Transverse colon (tissue), 4 donors: ENCODE measurements at regions not wholly inside any gene's neighbourhood (a gene's known extent, or its start where the extent isn't known, plus 50 kb on each side); places are given as distances from the start of the nearest gene placed in this dataset.

Experiments
- DNase-seq: peaks from one replicate; pipeline ENCODE4 v3.0.0-alpha.2; 2019
- H3K27ac ChIP-seq, 4 donors: fragments of 200-600 bp; sonication (generic); 2 replicates each; pipeline ENCODE4 v1.5.1; 2016 to 2018; ENCODE audit warnings: inconsistent platforms in 4 of 4
- H3K27me3 ChIP-seq: fragments of 200-600 bp; sonication (generic); 2 replicates; pipeline ENCODE4 v1.5.1; 2017; ENCODE audit warnings: inconsistent platforms
- H3K36me3 ChIP-seq, 4 donors: fragments of 200-600 bp; sonication (generic); 2 replicates each; pipeline ENCODE4 v1.5.1; 2017 to 2019; ENCODE audit warnings: inconsistent platforms in 4 of 4
- H3K4me1 ChIP-seq, 4 donors: fragments of 200-600 bp; sonication (generic); 2 replicates each; pipeline ENCODE4 v1.5.1; 2017 to 2020; ENCODE audit warnings: inconsistent platforms in 4 of 4
- H3K4me3 ChIP-seq, 4 donors: fragments of 200-600 bp; sonication (generic); 1 replicate in 1 of 4; 2 replicates in 3 of 4; pipeline versions ENCODE4 v1.5.1 to v1.6.1; 2017 to 2019; ENCODE audit warnings: inconsistent platforms in 4 of 4
- H3K9me3 ChIP-seq, 2 donors: fragments of 200-600 bp; sonication (generic); 2 replicates each; pipeline ENCODE4 v1.5.1; 2017 to 2019; ENCODE audit warnings: inconsistent platforms in 2 of 2
- CTCF ChIP-seq, 5 experiments: fragments of 200-600 bp in 3 of 5; fragments of 450-650 bp in 2 of 5; sonication (generic) in 3 of 5; IDR thresholded peaks; 1 replicate in 2 of 5; 2 replicates in 3 of 5; pipeline ENCODE4 v1.5.1; 2016 to 2017; ENCODE audit warnings: antibody characterized with exemption in 5 of 5, inconsistent platforms in 3 of 5, mild to moderate bottlenecking in 2 of 5, moderate library complexity in 1 of 5
- EP300 ChIP-seq: sonication (generic); formaldehyde crosslinking; IDR thresholded peaks from one replicate; pipeline ENCODE4 v1.6.1; 2017; ENCODE audit warnings: antibody characterized with exemption, low read depth
- POLR2A ChIP-seq: fragments of 450-650 bp; IDR thresholded peaks from one replicate; pipeline ENCODE4 v1.6.1; 2016; ENCODE audit warnings: antibody characterized with exemption, mild to moderate bottlenecking, moderate library complexity
- POLR2AphosphoS5 ChIP-seq, 3 donors: sonication (generic); formaldehyde crosslinking; IDR thresholded peaks; one replicate each; pipeline ENCODE4 v1.6.1; 2016; ENCODE audit warnings: antibody characterized with exemption in 3 of 3
- WGBS, 2 donors: methylation state at CpG; one replicate each; pipeline ENCODE4 v1.1.5; 2018; ENCODE audit warnings: low coverage in 1 of 2; 5-methylcytosine and 5-hydroxymethylcytosine counted together
- in situ Hi-C, 4 donors: fragments of 200-750 bp; cut with MboI; loops; one replicate each; pipeline versions ENCODE4 v1.15.0 to v1.15.1; 2017; ENCODE audit warnings: low sequenced_read_pairs in 3 of 4, low pct_ligation_motif_present in 1 of 4, low pct_unique_long_range_greater_than_20kb in 1 of 4
- intact Hi-C: fragments of 100-400 bp; cut with DNase I; formaldehyde crosslinking; loops from one replicate; pipeline ENCODE4 v1.15.1; 2023; ENCODE audit warnings: low total_unique reads

DNA sequence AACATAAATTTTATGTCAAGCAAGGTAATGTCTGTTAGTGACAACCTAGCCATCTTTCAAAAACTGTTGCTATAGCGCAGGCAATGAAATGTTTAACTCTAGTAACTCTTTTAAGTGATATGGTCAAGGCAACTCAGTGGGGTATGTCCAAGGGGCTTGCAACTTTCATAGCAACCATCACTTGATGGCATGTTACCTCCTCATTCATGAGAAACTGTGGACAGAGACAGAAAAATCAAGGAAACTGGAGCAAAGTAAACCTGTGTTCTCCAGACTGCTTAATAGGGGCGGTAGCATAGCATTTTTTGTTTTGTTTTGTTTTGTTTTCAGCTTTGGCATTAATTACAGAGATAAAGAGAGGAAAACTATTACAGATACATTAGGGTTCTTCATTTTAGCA lies 1456.8 kb upstream of the AGA start:
- Histone ChIP-seq H3K4me1 (no peaks in the 10 kb centered on the region), H3K4me3 (no peak overlapping the region), H3K27ac (no peak overlapping the region), H3K27me3 (no peaks in the 10 kb centered on the region), H3K9me3 (no peaks in the 10 kb centered on the region), H3K36me3 (no peaks in the 10 kb centered on the region)
- no peak for DNase-seq
- 77 to 89% methylated on average over 1 to 2 of the region's 2 CpGs for whole genome bisulfite sequencing, 2 donors
- TF ChIP-seq POLR2AphosphoS5 (IDR thresholded peaks at IDR 0.05), result no peak
- TF ChIP-seq POLR2A, result no peak
- no peak for TF ChIP-seq EP300
- TF ChIP-seq CTCF (IDR thresholded peaks at IDR 0.05), result no peak
- in situ Hi-C loops, result no loop called here
- intact Hi-C loops, result no loop called here

DNA sequence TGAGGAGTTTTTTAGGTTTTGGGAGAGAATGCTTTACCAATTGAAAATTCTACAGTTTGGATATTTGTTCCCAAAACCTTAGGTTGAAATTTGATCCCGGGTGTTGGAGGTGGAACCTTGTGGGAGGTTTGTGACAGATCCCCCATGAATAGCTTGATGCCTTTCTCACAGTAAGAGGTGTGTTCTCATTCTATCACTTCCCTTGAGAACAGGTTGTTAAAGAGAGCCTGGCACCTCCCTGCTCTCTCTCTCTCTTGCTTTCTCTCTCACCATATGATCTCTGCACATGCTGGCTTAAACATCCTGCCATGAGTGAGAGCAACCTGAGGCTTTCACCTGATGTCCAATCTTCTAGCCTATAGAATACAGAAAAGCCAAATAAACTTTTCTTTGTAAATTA lies 1475.5 kb upstream of the AGA start:
- Histone ChIP-seq H3K27me3 (no peaks in the 10 kb centered on the region), H3K9me3 (no peaks in the 10 kb centered on the region), H3K4me3 (no peak overlapping the region), H3K4me1 (no peaks in the 10 kb centered on the region), H3K36me3 (no peaks in the 10 kb centered on the region), H3K27ac (no peak overlapping the region)
- no peak for DNase-seq
- TF ChIP-seq EP300, result no peak
- no peak for TF ChIP-seq POLR2A
- no peak for TF ChIP-seq POLR2AphosphoS5 (IDR thresholded peaks at IDR 0.05)
- no peak for TF ChIP-seq CTCF (IDR thresholded peaks at IDR 0.05)
- in situ Hi-C loops (no loop called here), intact Hi-C loops (no loop called here)
- WGBS, 2 donors, result 29 to 34% methylated on average over 1 of the region's 1 CpG

DNA sequence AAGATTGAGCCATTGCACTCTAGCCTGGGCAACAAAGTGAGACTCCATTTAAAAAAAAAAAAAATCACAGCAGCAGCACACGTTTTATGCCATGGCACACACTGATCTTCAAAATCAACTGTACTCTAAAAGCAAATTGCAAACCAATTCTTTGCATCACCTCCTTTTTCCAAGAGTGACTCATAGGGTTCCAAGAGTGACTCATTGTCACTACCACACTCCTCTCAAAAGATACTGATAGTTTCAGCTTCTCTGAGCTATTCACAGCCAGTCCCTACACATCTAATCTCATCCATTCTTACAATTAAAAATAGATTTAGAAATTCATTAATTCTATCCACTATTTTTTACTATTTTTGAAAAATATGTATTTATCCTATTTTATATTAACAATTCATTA lies 1494.9 kb upstream of the AGA start:
- Histone ChIP-seq H3K4me1 (no peaks in the 10 kb centered on the region), H3K9me3 (no peaks in the 10 kb centered on the region), H3K27ac (no peak overlapping the region), H3K27me3 (no peaks in the 10 kb centered on the region), H3K4me3 (no peak overlapping the region), H3K36me3 (no peaks in the 10 kb centered on the region)
- WGBS, 2 donors, result 0 to 61% methylated on average over 1 of the region's 1 CpG
- TF ChIP-seq CTCF (IDR thresholded peaks at IDR 0.05) (no peak), POLR2A (no peak), POLR2AphosphoS5 (IDR thresholded peaks at IDR 0.05) (no peak), EP300 (no peak)
- DNase-seq, result no peak
- intact Hi-C loops, result no loop called here
- in situ Hi-C loops, result no loop called here

GRCh38 chr4:178941975-178942374 lies 1499.7 kb upstream of the AGA start:
- 84 to 88% methylated on average over 1 to 7 of the region's 7 CpGs for WGBS, 2 donors
- TF ChIP-seq CTCF (IDR thresholded peaks at IDR 0.05) (no peak), POLR2A (no peak), EP300 (no peak), POLR2AphosphoS5 (IDR thresholded peaks at IDR 0.05) (no peak)
- no peaks in the 10 kb centered on the region for H3K4me1 ChIP-seq
- no peak overlapping the region for H3K27ac ChIP-seq
- intact Hi-C loops (no loop called here), in situ Hi-C loops (no loop called here)
- H3K4me3 ChIP-seq, result no peak overlapping the region
- DNase-seq, result no peak
- no peaks in the 10 kb centered on the region for H3K27me3 ChIP-seq
- no peaks in the 10 kb centered on the region for H3K36me3 ChIP-seq
- no peaks in the 10 kb centered on the region for H3K9me3 ChIP-seq
